GM19395 (cell line): ENCODE measurements at regions not wholly inside any gene's neighbourhood (a gene's known extent, or its start where the extent isn't known, plus 50 kb on each side); places are given as distances from the start of the nearest gene placed in this dataset.
"Not testable (repeated sequence)": the region's sequence is repeated elsewhere in the genome, so short reads cannot be mapped to it uniquely, and the experiment has no call there.

Experiments
- ATAC-seq: cut with Tn5 transposase; IDR thresholded peaks from one replicate; pipeline ENCODE4 v1.9.1; 2021; ENCODE audit warnings: mild to moderate bottlenecking, moderate library complexity; ENCODE audit not compliant: unreplicated experiment

GRCh38 chr11:129763569-129763968 is 52.1 kb upstream of the TMEM45B start:
- not testable (repeated sequence) for ATAC-seq

- not testable (repeated sequence) for ATAC-seq
Observed at GRCh38 chr11:129764204-129764603, 51.4 kb upstream of the TMEM45B start.
